Glomerular endothelial cell (primary cell): ENCODE measurements at regions not wholly inside any gene's neighbourhood (a gene's known extent, or its start where the extent isn't known, plus 50 kb on each side); places are given as distances from the start of the nearest gene placed in this dataset.

Experiments
- DNase-seq: peaks from one replicate; pipeline ENCODE4 v3.0.0-alpha.2; 2011; ENCODE audit warnings: low read depth, low spot score; ENCODE audit errors: extremely low read depth

GRCh38 chr22:49590381-49590780 is 237.3 kb downstream of the BRD1 start:
- DNase-seq: no peak

GRCh38 chr22:49589811-49590210 is 237.9 kb downstream of the BRD1 start:
- no peak for DNase-seq

DNA sequence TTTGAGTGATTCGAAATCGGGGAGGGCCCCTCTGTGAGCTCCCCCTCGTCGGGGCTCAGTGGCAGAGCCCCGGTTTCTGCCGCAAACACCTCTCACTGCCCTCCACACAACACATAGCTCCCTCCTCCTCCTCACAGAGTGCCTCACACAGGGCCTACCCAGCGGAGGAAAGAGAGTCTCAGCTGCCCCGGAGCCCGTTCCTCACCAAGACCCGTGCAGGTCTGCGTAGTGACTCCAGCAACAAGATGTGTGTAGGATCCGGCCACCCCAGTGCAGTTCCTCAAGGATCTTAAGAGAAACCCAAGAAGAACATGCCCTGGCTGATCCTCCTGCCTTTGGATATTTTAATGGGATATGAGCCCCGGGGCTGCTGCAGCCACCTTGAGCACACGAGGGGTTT is 238.4 kb downstream of the BRD1 start:
- DNase-seq: no peak

- DNase-seq: no peak
Measured at GRCh38 chr22:49588739-49589138, 238.9 kb downstream of the BRD1 start.

GRCh38 chr22:49587987-49588386 is 239.7 kb downstream of the BRD1 start:
- no peak for DNase-seq

- no peak for DNase-seq
Measured at GRCh38 chr22:49587421-49587820, 240.3 kb downstream of the BRD1 start.

DNA sequence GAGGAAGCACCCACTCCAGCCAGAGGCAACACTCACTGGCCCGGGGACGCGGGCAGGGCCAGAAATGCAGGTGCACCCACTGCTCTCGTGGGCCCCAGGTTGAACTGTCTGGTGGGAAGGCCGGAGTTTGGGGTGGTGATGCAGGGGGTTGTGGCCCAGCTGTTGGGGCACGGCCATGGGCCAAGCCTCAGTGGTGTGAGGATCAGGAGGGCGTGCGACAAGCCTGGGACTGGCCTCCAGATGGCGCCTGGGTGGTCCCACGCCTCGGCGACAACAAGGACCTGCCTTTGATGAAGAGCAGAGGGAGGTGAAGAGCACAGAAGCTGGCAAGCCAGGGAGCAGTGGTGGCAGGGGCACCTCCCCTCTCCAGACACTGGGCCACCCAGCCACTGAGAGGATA is 240.8 kb downstream of the BRD1 start:
- DNase-seq: no peak

- DNase-seq: no peak
Measured at GRCh38 chr22:49586244-49586748, 241.4 kb downstream of the BRD1 start.

DNA sequence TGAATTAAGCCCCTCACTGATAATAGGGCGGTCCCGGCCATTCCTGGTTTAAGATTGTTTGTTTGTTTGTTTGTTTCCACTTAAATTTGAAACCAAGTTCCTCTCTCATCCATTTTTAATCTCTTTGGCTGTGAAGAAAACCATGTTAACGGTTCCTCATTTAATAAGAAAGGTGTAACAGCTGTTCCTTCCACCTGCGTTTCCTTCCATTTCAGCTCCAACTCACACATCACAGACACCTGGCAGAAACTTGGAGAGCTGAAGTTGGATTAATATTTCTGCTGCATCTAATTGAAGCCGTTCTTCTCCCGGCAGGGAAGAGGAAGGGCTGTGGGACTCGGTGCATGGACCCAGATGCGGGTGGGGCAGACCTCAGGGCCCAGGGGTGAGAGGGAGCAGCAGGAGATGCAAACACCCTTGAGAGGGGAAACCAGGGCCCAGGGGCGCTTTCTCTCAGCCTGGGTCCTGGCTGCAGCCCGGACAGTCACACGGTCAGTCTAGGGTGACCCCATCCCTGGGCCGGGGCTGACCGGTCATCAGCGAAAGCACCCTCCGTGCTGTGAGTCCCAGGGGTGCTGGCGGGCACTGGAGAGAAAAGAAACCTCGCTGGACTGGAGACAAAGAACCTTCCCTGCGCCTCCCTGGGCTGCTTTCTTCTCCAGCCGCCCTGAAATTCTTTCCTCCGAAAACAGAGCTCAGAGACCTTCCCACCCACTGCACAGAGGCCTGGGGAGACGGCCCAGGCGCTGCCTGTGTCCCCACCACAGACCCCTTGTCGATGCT is 242.0 kb downstream of the BRD1 start:
- DNase-seq: no peak

GRCh38 chr22:49583886-49584505 is 243.7 kb downstream of the BRD1 start:
- DNase-seq: no peak

GRCh38 chr22:49583341-49583740 is 244.3 kb downstream of the BRD1 start:
- no peak for DNase-seq

DNA sequence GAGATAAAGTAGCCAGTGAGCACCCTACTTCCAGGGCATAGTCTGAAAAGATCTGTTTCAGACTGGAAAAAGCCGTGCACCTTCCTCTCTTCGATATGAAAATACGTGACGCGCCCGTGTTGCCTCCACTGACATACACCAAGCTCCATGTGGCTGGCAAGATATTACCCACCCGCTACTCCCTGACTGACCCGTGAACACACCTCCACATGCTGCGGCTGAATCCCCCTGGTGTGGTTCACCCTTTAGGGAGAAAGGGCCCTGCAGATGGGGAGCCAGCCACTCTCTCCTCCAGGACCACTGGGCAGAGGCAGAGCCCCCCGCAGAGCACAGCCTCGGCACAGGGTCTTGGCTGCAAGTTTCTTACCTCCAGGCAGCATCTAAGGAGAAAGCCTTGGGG is 245.0 kb downstream of the BRD1 start:
- DNase-seq: no peak

- no peak for DNase-seq
Measured at GRCh38 chr22:49582181-49582580, 245.5 kb downstream of the BRD1 start.

- DNase-seq: no peak
Measured at GRCh38 chr22:49580024-49580423, 247.6 kb downstream of the BRD1 start.

DNA sequence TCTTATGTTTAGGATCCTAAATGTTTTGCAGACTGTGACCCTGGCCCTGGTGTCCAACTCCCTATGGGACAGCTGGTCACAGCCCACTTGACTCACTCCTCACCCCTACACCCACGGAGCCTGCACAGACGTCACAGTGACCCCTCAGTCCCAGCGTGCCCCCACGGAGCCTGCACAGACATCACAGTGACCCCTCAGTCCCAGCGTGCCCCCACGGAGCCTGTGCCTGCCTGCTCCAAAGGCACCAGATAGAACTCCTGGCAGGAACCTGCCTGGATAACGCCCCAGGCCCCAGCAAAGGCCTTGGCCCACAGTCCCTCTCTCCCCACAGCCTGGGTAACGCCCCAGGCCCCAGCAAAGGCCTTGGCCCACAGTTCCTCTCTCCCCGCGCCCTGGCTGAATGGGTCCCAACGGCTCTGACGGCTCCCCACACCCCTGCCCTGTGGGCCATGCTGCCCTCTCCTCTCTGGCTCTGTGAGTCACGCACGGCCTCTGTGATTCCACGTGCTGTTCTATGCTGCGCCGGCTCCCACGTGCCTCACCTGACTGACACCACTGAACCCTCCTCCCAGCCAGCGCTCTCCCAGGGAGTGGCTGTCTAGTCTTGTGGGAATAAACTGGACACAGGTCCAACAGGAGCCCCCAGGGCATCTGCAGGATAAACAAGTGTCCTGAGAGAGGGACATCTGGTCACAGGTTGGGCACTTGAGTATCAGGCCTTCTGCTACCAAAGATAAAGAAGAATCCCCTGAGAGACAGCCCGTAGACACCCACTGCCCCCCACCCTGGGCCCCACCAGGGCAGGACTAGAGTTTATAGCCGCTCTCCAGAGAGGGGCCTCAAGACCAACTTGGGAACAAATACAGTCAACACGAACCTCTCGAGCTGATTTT is 250.3 kb downstream of the BRD1 start:
- DNase-seq: no peak

GRCh38 chr22:49576241-49577141 is 251.2 kb downstream of the BRD1 start:
- no peak for DNase-seq

DNA sequence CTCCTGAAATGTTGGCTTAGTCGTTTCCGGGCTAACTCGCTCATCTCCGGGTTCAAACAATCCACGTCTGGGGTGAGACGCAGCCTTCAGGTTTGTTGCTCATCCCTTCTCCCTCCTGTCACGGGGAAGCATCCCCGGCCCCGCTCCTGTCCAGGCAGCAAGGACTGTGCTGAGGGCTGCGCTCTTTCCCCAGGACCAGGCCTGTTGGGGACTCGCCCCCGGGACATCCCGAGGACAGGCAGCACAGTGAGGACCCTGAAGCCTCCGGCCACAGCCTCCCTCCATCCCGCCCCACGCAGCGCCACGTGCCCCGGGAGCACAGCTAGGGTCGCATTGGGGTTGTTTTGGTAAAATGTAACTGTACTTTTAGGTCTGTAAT is 252.0 kb downstream of the BRD1 start:
- no peak for DNase-seq

DNA sequence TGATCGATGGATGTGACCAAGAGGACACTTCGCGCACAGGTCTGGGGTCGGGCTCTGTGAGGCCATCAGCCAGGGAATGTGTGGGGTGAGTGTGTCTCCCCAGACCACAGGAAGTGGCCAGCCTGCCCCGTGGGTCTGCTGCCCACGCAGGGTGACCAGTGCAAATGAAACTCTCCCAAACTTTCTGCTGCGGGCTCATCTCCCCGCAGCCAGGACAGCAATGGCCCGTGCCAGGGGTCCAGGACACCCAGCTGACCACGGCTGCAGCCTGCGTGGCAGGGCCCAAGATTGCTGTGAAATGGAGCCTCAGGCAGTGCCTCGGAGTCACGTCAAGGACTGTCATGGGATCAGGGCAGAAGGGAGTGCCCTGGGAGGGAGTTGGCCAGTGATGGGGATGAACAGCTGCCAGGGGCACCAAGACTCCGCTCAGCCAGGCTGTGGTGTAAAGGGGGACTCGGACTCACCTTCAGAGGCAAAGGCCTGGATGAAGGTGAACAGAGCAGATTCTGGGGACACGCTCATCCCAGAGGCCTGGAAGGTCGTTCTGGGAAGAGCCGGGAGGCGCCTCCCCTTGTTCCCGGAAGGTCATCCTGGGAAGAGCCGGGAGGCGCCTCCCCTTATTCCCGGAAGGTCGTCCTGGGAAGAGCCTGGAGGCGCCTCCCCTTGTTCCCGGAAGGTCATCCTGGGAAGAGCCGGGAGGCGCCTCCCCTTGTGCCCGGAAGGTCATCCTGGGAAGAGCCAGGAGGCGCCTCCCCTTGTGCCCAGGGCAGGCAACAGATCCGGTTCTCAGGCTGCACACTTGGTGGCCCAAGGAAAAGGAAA is 252.6 kb downstream of the BRD1 start:
- no peak for DNase-seq

DNA sequence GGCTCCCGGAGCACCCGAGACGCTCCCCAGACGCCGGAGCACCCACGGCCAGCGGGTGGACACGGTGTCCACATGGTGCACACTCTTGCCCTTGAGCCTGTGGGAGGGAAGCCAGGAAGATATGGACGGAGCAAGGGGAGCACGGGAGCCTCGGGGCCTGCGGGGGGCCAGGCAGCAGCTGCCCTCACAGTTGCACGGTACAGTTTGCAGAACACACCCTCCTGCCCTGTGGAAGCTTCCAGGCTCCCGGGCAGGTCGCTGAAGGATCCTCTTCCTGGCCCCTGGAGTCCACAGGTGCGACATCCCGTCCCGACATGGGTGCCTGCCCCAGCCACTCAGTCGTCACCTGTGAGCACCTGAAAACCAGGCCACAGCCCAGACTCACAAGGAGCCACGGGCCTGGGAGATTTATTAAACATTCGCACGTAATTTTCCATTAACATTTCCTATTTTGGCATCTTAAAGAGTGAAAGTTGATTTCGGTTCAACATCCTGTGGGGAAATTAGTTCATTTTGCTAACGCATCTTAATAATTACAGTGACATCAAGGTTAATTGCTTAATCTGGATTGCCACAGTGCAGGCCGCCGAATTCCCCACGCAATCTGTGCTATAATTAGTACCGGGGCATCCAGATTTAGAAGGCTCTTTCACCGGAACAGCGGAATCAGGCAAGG is 253.3 kb downstream of the BRD1 start:
- DNase-seq: no peak
